Esophagus muscularis mucosa (tissue), 4 donors: ENCODE measurements at regions not wholly inside any gene's neighbourhood (a gene's known extent, or its start where the extent isn't known, plus 50 kb on each side); places are given as distances from the start of the nearest gene placed in this dataset.
"Not testable (repeated sequence)": the region's sequence is repeated elsewhere in the genome, so short reads cannot be mapped to it uniquely, and the experiment has no call there.

Source experiments
- DNase-seq: peaks from one replicate; pipeline ENCODE4 v3.0.0-alpha.2; 2017; ENCODE audit errors: extremely low spot score
- H3K27ac ChIP-seq, 4 donors: fragments of 200-600 bp; sonication (generic); replicated peaks in 1 of 4; 1 replicate in 3 of 4; 2 replicates in 1 of 4; pipeline ENCODE4 v1.5.1; 2016 to 2019; ENCODE audit warnings: mild to moderate bottlenecking in 1 of 4
- H3K27me3 ChIP-seq, 4 donors: fragments of 200-600 bp; sonication (generic); one replicate each; pipeline versions ENCODE4 v1.5.1 to v1.6.0; 2016 to 2019
- H3K36me3 ChIP-seq, 4 donors: fragments of 200-600 bp; sonication (generic); one replicate each; pipeline ENCODE4 v1.5.1; 2016 to 2019
- H3K4me1 ChIP-seq, 4 donors: fragments of 200-600 bp; sonication (generic); one replicate each; pipeline ENCODE4 v1.5.1; 2016 to 2019
- H3K4me3 ChIP-seq, 4 donors: fragments of 200-600 bp; sonication (generic); 1 replicate in 2 of 4; 2 replicates in 2 of 4; pipeline ENCODE4 v1.5.1; 2016 to 2019; ENCODE audit warnings: mild to moderate bottlenecking in 4 of 4, moderate library complexity in 1 of 4
- H3K9me3 ChIP-seq, 4 donors: fragments of 200-600 bp; sonication (generic); 1 replicate in 3 of 4; 2 replicates in 1 of 4; pipeline ENCODE4 v1.5.1; 2016 to 2019
- CTCF ChIP-seq, 3 experiments: fragments of 200-600 bp in 2 of 3; fragments of 450-650 bp in 1 of 3; sonication (generic) in 2 of 3; IDR thresholded peaks; one replicate each; pipeline ENCODE4 v1.5.1; 2017 to 2019; ENCODE audit warnings: antibody characterized with exemption in 3 of 3, mild to moderate bottlenecking in 2 of 3, moderate library complexity in 1 of 3
- EP300 ChIP-seq: sonication (generic); formaldehyde crosslinking; IDR thresholded peaks from one replicate; pipeline ENCODE4 v1.6.1; 2017; ENCODE audit warnings: antibody characterized with exemption
- POLR2A ChIP-seq: fragments of 450-650 bp; IDR thresholded peaks from one replicate; pipeline ENCODE4 v1.6.1; 2017; ENCODE audit warnings: antibody characterized with exemption, moderate library complexity, mild to moderate bottlenecking, low read depth
- POLR2AphosphoS5 ChIP-seq, 2 donors: sonication (generic); formaldehyde crosslinking; IDR thresholded peaks; one replicate each; pipeline ENCODE4 v1.6.1; 2017; ENCODE audit warnings: antibody characterized with exemption in 2 of 2
- WGBS: methylation state at CpG from one replicate; pipeline ENCODE4 v1.1.5; 2018; 5-methylcytosine and 5-hydroxymethylcytosine counted together
- intact Hi-C: fragments of 100-400 bp; cut with DNase I; formaldehyde crosslinking; loops from one replicate; pipeline ENCODE4 v1.15.1; 2023

- WGBS = 60% methylated on average over 6 of the region's 6 CpGs
- no peaks in the 10 kb centered on the region for H3K36me3 ChIP-seq
- intact Hi-C loops = no loop called here
- no peak for TF ChIP-seq EP300
- no peak for TF ChIP-seq POLR2A
- TF ChIP-seq POLR2AphosphoS5 (IDR thresholded peaks at IDR 0.05) = no peak
- TF ChIP-seq CTCF (IDR thresholded peaks at IDR 0.05) = no peak
- H3K27ac ChIP-seq = no peak overlapping the region
- H3K4me3 ChIP-seq = no peak overlapping the region
- no peaks in the 10 kb centered on the region for H3K27me3 ChIP-seq
- DNase-seq = peak; percentile 80
- H3K4me1 ChIP-seq = no peaks in the 10 kb centered on the region
- no peaks in the 10 kb centered on the region for H3K9me3 ChIP-seq
Observed at GRCh38 chr2:106261871-106262321, 67.8 kb upstream of the UXS1 start.

GRCh38 chr2:106258859-106259258 is 64.8 kb upstream of the UXS1 start:
- H3K27me3 ChIP-seq, H3K36me3 ChIP-seq, H3K27ac ChIP-seq, intact Hi-C loops, H3K4me1 ChIP-seq, H3K9me3 ChIP-seq, H3K4me3 ChIP-seq: not testable (repeated sequence)
- WGBS = 96% methylated on average over 7 of the region's 7 CpGs
- DNase-seq = peak; percentile 19

DNA sequence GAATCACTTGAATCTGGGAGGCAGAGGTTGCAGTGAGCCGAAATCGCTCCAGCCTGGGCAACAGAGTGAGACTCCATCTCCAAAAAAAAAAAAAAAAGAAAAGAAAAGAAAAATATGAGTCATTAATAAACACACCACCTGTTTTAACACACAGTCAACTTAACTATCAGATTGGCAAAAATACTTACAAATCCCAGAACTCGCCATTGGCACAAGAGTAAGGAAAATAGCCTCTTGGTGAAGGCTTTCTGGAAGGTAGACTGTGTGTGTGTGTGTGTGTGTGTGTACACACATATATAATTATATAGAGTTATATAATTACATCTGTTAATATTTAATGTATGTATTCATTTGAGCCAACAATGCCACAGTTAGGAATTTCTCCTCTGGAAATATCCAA is 63.7 kb upstream of the UXS1 start:
- intact Hi-C loops = no loop called here
- WGBS = 94% methylated on average over 3 of the region's 3 CpGs
- DNase-seq = no peak
- H3K4me1 ChIP-seq = no peaks in the 10 kb centered on the region
- no peaks in the 10 kb centered on the region for H3K36me3 ChIP-seq
- H3K4me3 ChIP-seq = no peak overlapping the region
- no peak overlapping the region for H3K27ac ChIP-seq
- H3K9me3 ChIP-seq = no peaks in the 10 kb centered on the region
- no peak for TF ChIP-seq POLR2AphosphoS5 (IDR thresholded peaks at IDR 0.05)
- TF ChIP-seq POLR2A = no peak
- TF ChIP-seq CTCF (IDR thresholded peaks at IDR 0.05) = no peak
- TF ChIP-seq EP300 = no peak
- no peaks in the 10 kb centered on the region for H3K27me3 ChIP-seq

DNA sequence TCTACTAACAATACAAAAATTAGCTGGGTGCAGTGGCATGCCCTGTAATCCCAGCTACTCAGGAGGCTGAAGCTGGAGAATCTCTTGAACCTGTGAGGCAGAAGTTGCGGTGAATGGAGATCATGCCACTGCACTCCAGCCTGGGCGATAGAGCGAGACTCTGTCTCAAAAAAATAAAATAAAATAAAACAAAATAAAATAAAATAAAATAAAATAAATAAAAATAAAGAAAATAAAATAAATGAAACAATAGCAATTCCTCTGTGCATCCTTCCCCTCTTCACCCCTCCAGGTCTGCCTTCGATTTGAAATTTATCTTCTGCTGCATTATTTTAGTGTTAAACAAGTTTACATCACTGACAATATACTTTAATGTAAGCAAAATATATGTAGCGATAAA is 63.0 kb upstream of the UXS1 start:
- H3K27me3 ChIP-seq = no peaks in the 10 kb centered on the region

GRCh38 chr2:106249157-106249828 is 55.2 kb upstream of the UXS1 start:
- H3K27me3 ChIP-seq, DNase-seq, H3K4me1 ChIP-seq, H3K27ac ChIP-seq, H3K4me3 ChIP-seq, H3K36me3 ChIP-seq, H3K9me3 ChIP-seq, intact Hi-C loops: not testable (repeated sequence)
- whole genome bisulfite sequencing = 86% methylated on average over 3 of the region's 3 CpGs

More for the DNA sequence above, 63.0 kb upstream of the UXS1 start:
- TF ChIP-seq CTCF (IDR thresholded peaks at IDR 0.05) (no peak), POLR2A (no peak), POLR2AphosphoS5 (IDR thresholded peaks at IDR 0.05) (no peak), EP300 (no peak)
- Histone ChIP-seq H3K27ac (no peak overlapping the region), H3K4me3 (no peak overlapping the region), H3K4me1 (no peaks in the 10 kb centered on the region), H3K36me3 (no peaks in the 10 kb centered on the region), H3K9me3 (no peaks in the 10 kb centered on the region)
- no peak for DNase-seq
- WGBS = 93% methylated on average over 5 of the region's 5 CpGs
- intact Hi-C loops = no loop called here

GRCh38 chr2:106248548-106249151 is 54.5 kb upstream of the UXS1 start:
- 69% methylated on average over 5 of the region's 6 CpGs for WGBS
- H3K4me3 ChIP-seq, DNase-seq, H3K27ac ChIP-seq, H3K27me3 ChIP-seq, H3K9me3 ChIP-seq, intact Hi-C loops, H3K36me3 ChIP-seq, H3K4me1 ChIP-seq: not testable (repeated sequence)
- TF ChIP-seq CTCF (IDR thresholded peaks at IDR 0.05) = peak in 2 of 3 experiments; percentile 29 to 39
